PFSK-1 (cell line): ENCODE measurements at regions not wholly inside any gene's neighbourhood (a gene's known extent, or its start where the extent isn't known, plus 50 kb on each side); places are given as distances from the start of the nearest gene placed in this dataset.

Experiments
- FOXP2 ChIP-seq: optimal IDR thresholded peaks from 2 replicates; pipeline ENCODE3; 2011; ENCODE audit warnings: borderline replicate concordance, control low read depth, inconsistent platforms; ENCODE audit not compliant: insufficient read depth; ENCODE audit errors: extremely low read length, extremely low read depth
- POLR2AphosphoS5 ChIP-seq: IDR thresholded peaks from 2 replicates; pipeline ENCODE4 v1.6.1; 2012; ENCODE audit warnings: low read depth, mild to moderate bottlenecking, control low read depth, low read length, moderate library complexity
- SIN3A ChIP-seq: IDR thresholded peaks from 2 replicates; pipeline ENCODE4 v1.6.1; 2012; ENCODE audit warnings: mild to moderate bottlenecking, low read length, moderate library complexity, borderline replicate concordance; ENCODE audit not compliant: insufficient read depth
- TAF1 ChIP-seq: IDR thresholded peaks from 2 replicates; pipeline ENCODE4 v1.6.1; 2012; ENCODE audit warnings: low read length, control low read depth, borderline replicate concordance; ENCODE audit not compliant: insufficient read depth
- TF ChIP-seq, protein P1 (sequence below), 2 experiments: IDR thresholded peaks; 2 replicates each; pipeline versions ENCODE4 v1.6.1 to v1.8.0; 2011 to 2012; ENCODE audit warnings: low read depth in 2 of 2, low read length in 2 of 2, control low read depth in 1 of 2, inconsistent platforms in 1 of 2, mild to moderate bottlenecking in 1 of 2, moderate library complexity in 1 of 2; ENCODE audit not compliant: insufficient read depth in 1 of 2

DNA sequence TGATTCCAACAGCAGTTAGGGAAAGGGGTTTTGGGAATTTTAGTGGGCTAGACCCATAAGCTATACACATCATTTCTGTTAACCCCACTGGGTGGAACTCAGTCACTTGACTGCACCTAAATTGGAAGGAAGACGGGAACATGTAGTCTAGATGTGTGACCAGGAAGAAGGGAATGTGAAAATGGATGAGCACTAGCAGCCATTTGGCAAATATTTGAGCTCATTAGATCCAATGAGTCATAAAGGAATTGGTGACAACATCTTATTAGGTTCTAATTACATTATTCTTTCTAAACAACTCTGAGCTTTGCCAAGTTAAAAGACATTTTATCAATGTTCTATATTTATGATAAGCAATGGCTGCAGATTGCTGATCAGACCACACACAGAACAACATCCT, 400.6 kb downstream of the IRS1 start:
- TF ChIP-seq POLR2AphosphoS5 (no peak), FOXP2 (no peak), TAF1 (no peak), SIN3A (no peak)
- TF ChIP-seq, protein P1, sequence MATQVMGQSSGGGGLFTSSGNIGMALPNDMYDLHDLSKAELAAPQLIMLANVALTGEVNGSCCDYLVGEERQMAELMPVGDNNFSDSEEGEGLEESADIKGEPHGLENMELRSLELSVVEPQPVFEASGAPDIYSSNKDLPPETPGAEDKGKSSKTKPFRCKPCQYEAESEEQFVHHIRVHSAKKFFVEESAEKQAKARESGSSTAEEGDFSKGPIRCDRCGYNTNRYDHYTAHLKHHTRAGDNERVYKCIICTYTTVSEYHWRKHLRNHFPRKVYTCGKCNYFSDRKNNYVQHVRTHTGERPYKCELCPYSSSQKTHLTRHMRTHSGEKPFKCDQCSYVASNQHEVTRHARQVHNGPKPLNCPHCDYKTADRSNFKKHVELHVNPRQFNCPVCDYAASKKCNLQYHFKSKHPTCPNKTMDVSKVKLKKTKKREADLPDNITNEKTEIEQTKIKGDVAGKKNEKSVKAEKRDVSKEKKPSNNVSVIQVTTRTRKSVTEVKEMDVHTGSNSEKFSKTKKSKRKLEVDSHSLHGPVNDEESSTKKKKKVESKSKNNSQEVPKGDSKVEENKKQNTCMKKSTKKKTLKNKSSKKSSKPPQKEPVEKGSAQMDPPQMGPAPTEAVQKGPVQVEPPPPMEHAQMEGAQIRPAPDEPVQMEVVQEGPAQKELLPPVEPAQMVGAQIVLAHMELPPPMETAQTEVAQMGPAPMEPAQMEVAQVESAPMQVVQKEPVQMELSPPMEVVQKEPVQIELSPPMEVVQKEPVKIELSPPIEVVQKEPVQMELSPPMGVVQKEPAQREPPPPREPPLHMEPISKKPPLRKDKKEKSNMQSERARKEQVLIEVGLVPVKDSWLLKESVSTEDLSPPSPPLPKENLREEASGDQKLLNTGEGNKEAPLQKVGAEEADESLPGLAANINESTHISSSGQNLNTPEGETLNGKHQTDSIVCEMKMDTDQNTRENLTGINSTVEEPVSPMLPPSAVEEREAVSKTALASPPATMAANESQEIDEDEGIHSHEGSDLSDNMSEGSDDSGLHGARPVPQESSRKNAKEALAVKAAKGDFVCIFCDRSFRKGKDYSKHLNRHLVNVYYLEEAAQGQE (IDR thresholded peaks at IDR 0.05; ENCODE audit: insufficient read depth in 1 of 2, low read depth in 2 of 2, low read length in 2 of 2) = no peak

DNA sequence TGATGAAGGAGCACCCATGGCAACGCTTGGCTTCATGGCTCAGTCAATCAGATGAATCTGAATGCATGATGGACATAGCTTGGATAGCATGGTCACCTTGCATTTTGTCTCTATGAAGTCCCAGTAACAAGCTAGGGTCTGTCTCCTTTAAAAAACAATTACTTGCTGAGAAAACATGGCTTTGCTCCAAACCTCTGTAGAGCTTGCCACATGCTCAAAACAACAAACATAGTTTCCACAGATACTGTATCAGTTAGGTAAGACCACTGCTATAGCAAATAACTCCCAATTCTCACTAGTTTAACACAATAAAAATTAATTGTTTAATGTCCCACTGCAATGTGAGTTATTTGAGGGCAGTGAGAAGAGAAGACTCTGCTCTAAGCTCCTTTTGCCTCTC, 401.0 kb downstream of the IRS1 start:
- TF ChIP-seq TAF1 = no peak
- no peak for TF ChIP-seq FOXP2
- TF ChIP-seq SIN3A = no peak
- TF ChIP-seq POLR2AphosphoS5 = no peak
- TF ChIP-seq, protein P1 (IDR thresholded peaks at IDR 0.05; ENCODE audit: insufficient read depth in 1 of 2, low read depth in 2 of 2, low read length in 2 of 2) = no peak

DNA sequence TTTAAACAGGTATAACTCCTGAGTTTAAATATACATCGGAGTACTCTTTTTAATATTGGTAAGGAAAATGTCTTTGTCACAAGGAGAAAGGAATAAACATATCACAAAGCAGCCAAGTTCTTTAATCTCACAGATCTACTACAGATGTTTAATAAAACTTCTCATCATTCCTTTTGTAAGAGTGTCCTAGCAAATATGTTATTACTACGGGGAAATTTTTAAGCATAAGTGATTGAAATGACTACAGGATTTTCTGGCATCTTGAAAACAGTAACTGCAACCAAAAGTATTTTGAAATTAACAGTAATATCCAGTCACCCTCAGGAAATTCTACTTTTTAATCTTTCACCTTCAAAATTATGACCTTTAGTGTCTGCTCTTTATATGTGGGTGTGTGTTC, 403.1 kb downstream of the IRS1 start:
- TF ChIP-seq SIN3A (no peak), FOXP2 (no peak), POLR2AphosphoS5 (no peak), TAF1 (no peak)
- TF ChIP-seq, protein P1 (IDR thresholded peaks at IDR 0.05; ENCODE audit: insufficient read depth in 1 of 2, low read depth in 2 of 2, low read length in 2 of 2) = no peak

DNA sequence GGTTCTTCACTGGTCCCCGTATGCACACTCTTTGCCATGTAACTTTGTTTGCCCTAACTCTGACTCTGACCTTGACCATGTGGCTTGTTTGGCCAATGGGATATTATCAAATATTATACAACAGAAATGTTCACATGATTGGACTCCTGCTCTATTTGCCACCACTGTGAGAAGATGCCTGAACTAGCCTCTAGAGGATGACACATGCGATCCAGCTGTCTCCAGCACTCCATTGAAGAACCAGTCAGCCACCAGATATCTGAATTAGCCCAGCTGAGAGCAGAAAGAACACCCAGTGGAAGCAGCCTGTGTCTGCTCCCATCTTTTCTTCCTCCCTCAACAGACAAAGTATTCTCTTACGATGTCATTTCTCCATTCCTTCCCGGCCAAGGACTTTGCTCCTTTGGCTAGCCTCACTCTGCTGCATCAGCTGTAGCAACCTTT, 412.1 kb downstream of the IRS1 start:
- TF ChIP-seq TAF1 (no peak), POLR2AphosphoS5 (no peak), SIN3A (no peak), FOXP2 (no peak)
- TF ChIP-seq, protein P1 (IDR thresholded peaks at IDR 0.05; ENCODE audit: insufficient read depth in 1 of 2, low read depth in 2 of 2, low read length in 2 of 2) = no peak

DNA sequence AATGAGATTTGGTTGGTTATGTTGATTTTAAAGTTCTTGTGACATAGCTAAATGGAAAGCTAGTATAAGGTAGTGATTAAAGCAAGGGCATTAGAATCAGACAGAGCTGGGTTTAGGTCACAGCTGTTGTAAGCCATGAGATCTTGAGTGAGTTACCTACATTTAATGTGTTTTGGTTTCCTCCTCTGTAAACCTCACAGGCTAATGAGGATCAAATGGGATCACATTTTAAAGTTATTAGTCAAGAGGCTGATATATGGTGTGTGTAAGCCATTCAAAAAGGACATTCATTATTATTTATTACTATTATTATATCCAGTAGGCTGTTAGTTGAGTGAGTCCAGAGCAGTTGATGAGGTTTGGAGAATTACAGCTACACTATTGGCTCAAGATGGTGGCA, 416.2 kb downstream of the IRS1 start:
- TF ChIP-seq TAF1 (no peak), FOXP2 (no peak), POLR2AphosphoS5 (no peak)
